Activated naive CD8-positive, alpha-beta T cell treated with anti-CD3 and anti-CD28 coated beads, Interleukin-2, amount 50 U/mL, for 24 hours (primary cell): ENCODE measurements at regions not wholly inside any gene's neighbourhood (a gene's known extent, or its start where the extent isn't known, plus 50 kb on each side); places are given as distances from the start of the nearest gene placed in this dataset.

ENCODE experiments used
- ATAC-seq: fragments of 150-1000 bp; cut with Tn5 transposase; one replicate; pipeline ENCODE4 v1.10.0; 2021
- DNase-seq: peaks from one replicate; pipeline ENCODE4 v3.0.0; 2021
- H3K27ac Mint-ChIP-seq: one replicate; pipeline ENCODE4 v1.8.0; 2021; ENCODE audit warnings: mild to moderate bottlenecking, mixed read lengths
- H3K27me3 Mint-ChIP-seq: one replicate; pipeline ENCODE4 v1.8.0; 2021; ENCODE audit warnings: mixed read lengths
- H3K36me3 Mint-ChIP-seq: one replicate; pipeline ENCODE4 v1.8.0; 2021; ENCODE audit warnings: low read depth, mixed read lengths
- H3K4me1 Mint-ChIP-seq: one replicate; pipeline ENCODE4 v1.8.0; 2021; ENCODE audit warnings: mixed read lengths
- H3K4me3 Mint-ChIP-seq: one replicate; pipeline ENCODE4 v1.8.0; 2021; ENCODE audit warnings: mild to moderate bottlenecking, moderate library complexity, mixed read lengths
- H3K9me3 Mint-ChIP-seq: one replicate; pipeline ENCODE4 v1.8.0; 2021; ENCODE audit warnings: mixed read lengths

GRCh38 chr6:105763866-105764265 is 322.3 kb upstream of the PRDM1 start:
- ATAC-seq (no peak), DNase-seq (no peak)
- Mint-ChIP-seq H3K27me3 (peaks cover 4% of the 10 kb centered on the region), H3K36me3 (no peaks in the 10 kb centered on the region), H3K4me3 (no peak overlapping the region), H3K4me1 (no peaks in the 10 kb centered on the region), H3K9me3 (no peaks in the 10 kb centered on the region), H3K27ac (no peak overlapping the region)

GRCh38 chr6:105760746-105761145 is 325.4 kb upstream of the PRDM1 start:
- no peak overlapping the region for H3K27ac Mint-ChIP-seq
- no peak overlapping the region for H3K4me3 Mint-ChIP-seq
- DNase-seq (no peak), ATAC-seq (no peak)
- H3K36me3 Mint-ChIP-seq: no peaks in the 10 kb centered on the region
- H3K27me3 Mint-ChIP-seq: peaks cover 4% of the 10 kb centered on the region
- peaks cover 11% of the 10 kb centered on the region for H3K4me1 Mint-ChIP-seq
- H3K9me3 Mint-ChIP-seq: no peaks in the 10 kb centered on the region

DNA sequence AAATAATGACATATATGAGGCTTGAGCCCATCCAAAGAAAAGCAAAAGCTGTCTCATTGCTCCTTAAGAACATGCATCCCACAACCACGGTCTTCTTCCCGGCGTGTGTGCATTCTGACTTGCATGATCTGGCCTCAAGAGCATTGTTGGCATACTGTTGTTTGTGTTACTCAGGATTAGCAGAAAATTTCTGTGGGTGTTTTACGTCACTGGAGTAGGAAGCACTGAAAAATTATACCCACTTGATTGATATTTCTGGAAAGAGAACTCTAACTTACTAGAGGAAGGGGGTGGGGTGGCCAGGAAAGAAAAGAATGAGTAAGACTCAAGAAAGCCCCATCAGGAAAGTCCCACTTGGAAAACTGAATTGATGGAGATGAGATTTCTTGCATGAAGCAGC is 326.2 kb upstream of the PRDM1 start:
- peaks cover 11% of the 10 kb centered on the region for H3K4me1 Mint-ChIP-seq
- ATAC-seq: no peak
- H3K27me3 Mint-ChIP-seq: peaks cover 4% of the 10 kb centered on the region
- no peak overlapping the region for H3K27ac Mint-ChIP-seq
- no peaks in the 10 kb centered on the region for H3K9me3 Mint-ChIP-seq
- no peak overlapping the region for H3K4me3 Mint-ChIP-seq
- no peak for DNase-seq
- no peaks in the 10 kb centered on the region for H3K36me3 Mint-ChIP-seq

GRCh38 chr6:105759015-105759414 is 327.1 kb upstream of the PRDM1 start:
- Mint-ChIP-seq H3K4me1 (peaks cover 11% of the 10 kb centered on the region), H3K27ac (no peak overlapping the region), H3K36me3 (no peaks in the 10 kb centered on the region), H3K4me3 (no peak overlapping the region), H3K9me3 (no peaks in the 10 kb centered on the region), H3K27me3 (peaks cover 1% of the 10 kb centered on the region)
- DNase-seq: no peak
- no peak for ATAC-seq

- no peaks in the 10 kb centered on the region for H3K36me3 Mint-ChIP-seq
- peaks cover 11% of the 10 kb centered on the region for H3K4me1 Mint-ChIP-seq
- no peak overlapping the region for H3K4me3 Mint-ChIP-seq
- DNase-seq: no peak
- H3K27me3 Mint-ChIP-seq: peaks cover 1% of the 10 kb centered on the region
- no peaks in the 10 kb centered on the region for H3K9me3 Mint-ChIP-seq
- H3K27ac Mint-ChIP-seq: no peak overlapping the region
- ATAC-seq: peak; percentile 43
Observed at GRCh38 chr6:105757512-105758200, 328.5 kb upstream of the PRDM1 start.

DNA sequence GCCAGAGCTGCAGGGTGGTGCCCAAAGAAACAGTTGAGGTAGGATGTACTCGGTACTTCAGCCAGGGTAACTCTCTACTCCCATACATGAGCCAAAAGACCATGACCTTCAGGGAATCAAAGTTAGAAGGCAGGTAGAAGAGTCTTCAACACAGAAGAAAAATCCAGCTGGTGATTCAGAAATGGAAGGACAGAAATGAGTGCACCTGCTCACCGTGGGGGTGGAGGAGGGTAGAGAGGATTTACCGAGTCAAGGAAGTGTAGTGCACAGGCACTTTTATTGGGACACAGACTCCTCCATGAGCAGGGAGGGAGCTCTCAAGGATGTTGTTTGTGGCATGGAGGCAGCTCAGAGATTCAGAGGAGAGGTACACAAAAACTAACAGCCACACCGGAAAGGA is 330.3 kb upstream of the PRDM1 start:
- no peak for DNase-seq
- H3K9me3 Mint-ChIP-seq: no peaks in the 10 kb centered on the region
- H3K36me3 Mint-ChIP-seq: no peaks in the 10 kb centered on the region
- H3K27ac Mint-ChIP-seq: no peak overlapping the region
- ATAC-seq: no peak
- no peaks in the 10 kb centered on the region for H3K27me3 Mint-ChIP-seq
- H3K4me1 Mint-ChIP-seq: peaks cover 11% of the 10 kb centered on the region
- no peak overlapping the region for H3K4me3 Mint-ChIP-seq

- H3K4me1 Mint-ChIP-seq: peaks cover 11% of the 10 kb centered on the region
- ATAC-seq (no peak), DNase-seq (no peak)
- H3K4me3 Mint-ChIP-seq: no peak overlapping the region
- no peaks in the 10 kb centered on the region for H3K9me3 Mint-ChIP-seq
- peaks cover 2% of the 10 kb centered on the region for H3K27me3 Mint-ChIP-seq
- H3K27ac Mint-ChIP-seq: no peak overlapping the region
- H3K36me3 Mint-ChIP-seq: no peaks in the 10 kb centered on the region
Observed at GRCh38 chr6:105753620-105754211, 332.4 kb upstream of the PRDM1 start.

- peaks cover 11% of the 10 kb centered on the region for H3K4me1 Mint-ChIP-seq
- H3K27me3 Mint-ChIP-seq: peaks cover 2% of the 10 kb centered on the region
- H3K9me3 Mint-ChIP-seq: no peaks in the 10 kb centered on the region
- DNase-seq: no peak
- H3K4me3 Mint-ChIP-seq: no peak overlapping the region
- ATAC-seq: no peak
- no peak overlapping the region for H3K27ac Mint-ChIP-seq
- H3K36me3 Mint-ChIP-seq: no peaks in the 10 kb centered on the region
Observed at GRCh38 chr6:105753207-105753606, 332.9 kb upstream of the PRDM1 start.

GRCh38 chr6:105750089-105750488 is 336.0 kb upstream of the PRDM1 start:
- peaks cover 5% of the 10 kb centered on the region for H3K4me1 Mint-ChIP-seq
- H3K9me3 Mint-ChIP-seq: no peaks in the 10 kb centered on the region
- no peak for DNase-seq
- H3K27me3 Mint-ChIP-seq: peaks cover 3% of the 10 kb centered on the region
- no peak overlapping the region for H3K4me3 Mint-ChIP-seq
- H3K27ac Mint-ChIP-seq: no peak overlapping the region
- no peaks in the 10 kb centered on the region for H3K36me3 Mint-ChIP-seq
- ATAC-seq: no peak

GRCh38 chr6:105748737-105749161 is 337.4 kb upstream of the PRDM1 start:
- Mint-ChIP-seq H3K4me3 (no peak overlapping the region), H3K27ac (no peak overlapping the region), H3K36me3 (no peaks in the 10 kb centered on the region), H3K4me1 (peaks cover 5% of the 10 kb centered on the region), H3K9me3 (no peaks in the 10 kb centered on the region), H3K27me3 (peaks cover 6% of the 10 kb centered on the region)
- DNase-seq (no peak), ATAC-seq (no peak)

GRCh38 chr6:105747823-105748405 is 338.2 kb upstream of the PRDM1 start:
- no peak overlapping the region for H3K4me3 Mint-ChIP-seq

DNA sequence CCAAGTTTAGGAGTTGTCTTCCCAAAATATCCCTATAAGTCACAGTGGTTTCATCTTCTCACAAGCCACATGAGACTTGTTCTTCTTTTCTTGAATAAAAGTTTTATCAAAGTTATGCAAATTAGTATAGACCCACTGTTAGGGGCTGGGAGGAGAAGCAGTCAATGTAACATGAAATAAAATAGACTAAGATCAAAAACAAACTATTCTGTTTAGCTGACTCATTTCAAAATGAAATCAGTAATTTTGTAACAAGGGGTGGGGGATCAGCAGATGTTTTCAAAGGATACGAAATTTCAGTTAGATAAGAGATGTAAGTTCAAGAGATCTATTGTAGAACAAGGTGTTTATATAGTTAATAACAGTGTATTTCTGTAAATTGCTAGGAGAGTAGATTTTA is 339.6 kb upstream of the PRDM1 start:
- ATAC-seq: no peak
- H3K27me3 Mint-ChIP-seq: peaks cover 8% of the 10 kb centered on the region
- no peak overlapping the region for H3K4me3 Mint-ChIP-seq
- H3K27ac Mint-ChIP-seq: no peak overlapping the region
- peaks cover 5% of the 10 kb centered on the region for H3K4me1 Mint-ChIP-seq
- H3K36me3 Mint-ChIP-seq: no peaks in the 10 kb centered on the region
- no peak for DNase-seq
- no peaks in the 10 kb centered on the region for H3K9me3 Mint-ChIP-seq

More at GRCh38 chr6:105747823-105748405, 338.2 kb upstream of the PRDM1 start:
- H3K4me1 Mint-ChIP-seq: peaks cover 5% of the 10 kb centered on the region
- no peaks in the 10 kb centered on the region for H3K9me3 Mint-ChIP-seq
- no peak overlapping the region for H3K27ac Mint-ChIP-seq
- DNase-seq: no peak
- no peak for ATAC-seq
- H3K36me3 Mint-ChIP-seq: no peaks in the 10 kb centered on the region
- H3K27me3 Mint-ChIP-seq: peaks cover 8% of the 10 kb centered on the region

- H3K4me3 Mint-ChIP-seq: no peak overlapping the region
- H3K27ac Mint-ChIP-seq: no peak overlapping the region
- DNase-seq: no peak
- H3K9me3 Mint-ChIP-seq: no peaks in the 10 kb centered on the region
- peaks cover 5% of the 10 kb centered on the region for H3K4me1 Mint-ChIP-seq
- no peak for ATAC-seq
- H3K36me3 Mint-ChIP-seq: no peaks in the 10 kb centered on the region
- H3K27me3 Mint-ChIP-seq: peaks cover 8% of the 10 kb centered on the region
Observed at GRCh38 chr6:105746130-105746505, 340.0 kb upstream of the PRDM1 start.

GRCh38 chr6:105745464-105746129 is 340.5 kb upstream of the PRDM1 start:
- no peaks in the 10 kb centered on the region for H3K9me3 Mint-ChIP-seq
- no peak overlapping the region for H3K4me3 Mint-ChIP-seq
- ATAC-seq: no peak
- no peaks in the 10 kb centered on the region for H3K36me3 Mint-ChIP-seq
- peaks cover 5% of the 10 kb centered on the region for H3K4me1 Mint-ChIP-seq
- DNase-seq: no peak
- no peak overlapping the region for H3K27ac Mint-ChIP-seq
- H3K27me3 Mint-ChIP-seq: peaks cover 8% of the 10 kb centered on the region

DNA sequence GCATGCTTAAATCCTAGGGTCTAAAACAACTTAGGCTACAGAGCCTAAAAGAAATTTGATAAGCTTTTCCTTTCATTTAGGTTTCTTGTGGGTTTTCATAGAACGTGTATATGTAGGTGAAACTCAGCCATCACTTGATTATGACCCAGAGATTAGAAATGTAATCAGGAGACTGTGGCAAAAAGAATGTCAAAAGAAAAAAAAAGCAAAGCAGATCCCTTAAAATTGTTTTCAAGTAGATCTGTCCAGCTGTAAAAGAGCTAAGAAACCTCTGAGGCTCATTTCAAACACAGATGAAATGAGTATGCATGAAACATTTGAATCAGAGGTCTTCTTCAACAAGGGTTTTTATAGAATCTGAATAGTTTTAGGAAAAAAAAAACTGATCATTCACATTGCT is 341.3 kb upstream of the PRDM1 start:
- Mint-ChIP-seq H3K4me3 (no peak overlapping the region), H3K36me3 (no peaks in the 10 kb centered on the region), H3K4me1 (peaks cover 5% of the 10 kb centered on the region), H3K27ac (no peak overlapping the region), H3K27me3 (peaks cover 6% of the 10 kb centered on the region), H3K9me3 (no peaks in the 10 kb centered on the region)
- DNase-seq (no peak), ATAC-seq (no peak)
